Lower lobe of right lung (tissue), 2 donors: ENCODE measurements at regions not wholly inside any gene's neighbourhood (a gene's known extent, or its start where the extent isn't known, plus 50 kb on each side); places are given as distances from the start of the nearest gene placed in this dataset.

Source experiments
- ATAC-seq, 2 donors: fragments of 200-7000 bp; cut with Tn5 transposase; one replicate each; pipeline ENCODE4 v1.9.1; 2020 to 2022; ENCODE audit warnings: mild to moderate bottlenecking in 2 of 2, moderate library complexity in 2 of 2
- DNase-seq: peaks from one replicate; pipeline ENCODE4 v3.0.0-alpha.2; 2020
- H3K27ac ChIP-seq: fragments of 200-600 bp; one replicate; pipeline ENCODE4 v1.8.0; 2022
- H3K27me3 ChIP-seq: fragments of 200-600 bp; one replicate; pipeline ENCODE4 v1.8.0; 2022; ENCODE audit warnings: low read depth
- H3K36me3 ChIP-seq: fragments of 200-600 bp; one replicate; pipeline ENCODE4 v1.8.0; 2022; ENCODE audit warnings: mild to moderate bottlenecking
- H3K4me1 ChIP-seq: fragments of 200-600 bp; one replicate; pipeline ENCODE4 v1.8.0; 2022
- H3K4me3 ChIP-seq: fragments of 200-600 bp; one replicate; pipeline ENCODE4 v1.8.0; 2022; ENCODE audit warnings: mild to moderate bottlenecking
- H3K9me3 ChIP-seq: fragments of 200-600 bp; one replicate; pipeline ENCODE4 v1.8.0; 2022
- intact Hi-C: fragments of 100-400 bp; cut with DNase I; formaldehyde crosslinking; loops from one replicate; pipeline ENCODE4 v1.11.0; 2022
- TF ChIP-seq, protein P1 (sequence below): fragments of 200-600 bp; IDR thresholded peaks from one replicate; pipeline ENCODE4 v1.8.0; 2022; ENCODE audit warnings: antibody characterized with exemption, mild to moderate bottlenecking
- donor health status: DM: no; HTN: yes; CAD: no; lungs with severe emphysema.

DNA sequence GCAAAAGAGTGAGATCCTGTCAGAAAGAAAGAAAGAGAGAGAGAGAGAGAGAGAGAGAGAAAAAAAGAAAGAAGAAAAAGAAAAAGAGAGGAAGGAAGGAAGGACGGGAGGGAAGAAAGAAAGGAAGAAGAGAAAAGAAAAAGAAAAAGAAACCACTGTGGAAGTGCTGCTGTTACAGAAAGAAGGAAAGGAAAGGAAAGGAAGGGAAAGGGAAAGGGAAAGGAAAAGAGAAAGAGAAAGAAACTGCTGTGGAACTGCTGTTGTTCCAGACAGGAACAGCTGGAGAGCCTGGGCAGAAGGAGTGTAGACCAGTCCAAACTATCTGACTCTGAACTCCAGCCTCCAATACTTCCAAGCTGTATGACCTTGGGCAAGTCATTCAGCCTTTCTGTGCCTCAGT lies 220.7 kb upstream of the WWC1 start:
- TF ChIP-seq, protein P1, sequence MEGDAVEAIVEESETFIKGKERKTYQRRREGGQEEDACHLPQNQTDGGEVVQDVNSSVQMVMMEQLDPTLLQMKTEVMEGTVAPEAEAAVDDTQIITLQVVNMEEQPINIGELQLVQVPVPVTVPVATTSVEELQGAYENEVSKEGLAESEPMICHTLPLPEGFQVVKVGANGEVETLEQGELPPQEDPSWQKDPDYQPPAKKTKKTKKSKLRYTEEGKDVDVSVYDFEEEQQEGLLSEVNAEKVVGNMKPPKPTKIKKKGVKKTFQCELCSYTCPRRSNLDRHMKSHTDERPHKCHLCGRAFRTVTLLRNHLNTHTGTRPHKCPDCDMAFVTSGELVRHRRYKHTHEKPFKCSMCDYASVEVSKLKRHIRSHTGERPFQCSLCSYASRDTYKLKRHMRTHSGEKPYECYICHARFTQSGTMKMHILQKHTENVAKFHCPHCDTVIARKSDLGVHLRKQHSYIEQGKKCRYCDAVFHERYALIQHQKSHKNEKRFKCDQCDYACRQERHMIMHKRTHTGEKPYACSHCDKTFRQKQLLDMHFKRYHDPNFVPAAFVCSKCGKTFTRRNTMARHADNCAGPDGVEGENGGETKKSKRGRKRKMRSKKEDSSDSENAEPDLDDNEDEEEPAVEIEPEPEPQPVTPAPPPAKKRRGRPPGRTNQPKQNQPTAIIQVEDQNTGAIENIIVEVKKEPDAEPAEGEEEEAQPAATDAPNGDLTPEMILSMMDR, result no peak
- H3K9me3 ChIP-seq, result no peaks in the 10 kb centered on the region
- no peaks in the 10 kb centered on the region for H3K4me1 ChIP-seq
- H3K27me3 ChIP-seq, result no peaks in the 10 kb centered on the region
- H3K36me3 ChIP-seq, result no peaks in the 10 kb centered on the region
- ATAC-seq (no peak), DNase-seq (no peak)
- intact Hi-C loops, result no loop called here
- no peak overlapping the region for H3K27ac ChIP-seq
- H3K4me3 ChIP-seq, result no peak overlapping the region

DNA sequence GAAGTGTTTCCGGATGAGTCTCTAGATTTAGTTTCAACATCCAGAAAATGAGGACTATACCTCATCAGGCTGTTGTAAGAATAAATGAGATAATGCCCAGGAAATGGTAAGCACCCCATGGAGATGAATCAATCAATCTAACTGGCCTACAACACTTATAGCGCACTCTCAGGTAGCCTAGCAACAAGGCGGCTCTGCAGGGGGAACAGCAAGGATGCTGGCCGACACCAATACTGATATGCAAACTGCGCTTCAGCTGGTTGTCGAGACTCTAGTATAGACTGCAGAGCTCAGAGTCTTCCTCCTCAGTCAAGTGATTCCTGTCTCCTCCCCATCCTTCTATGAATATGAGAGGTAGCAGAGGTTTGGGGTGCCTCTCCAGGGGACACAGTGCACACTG lies 218.8 kb upstream of the WWC1 start:
- no peaks in the 10 kb centered on the region for H3K36me3 ChIP-seq
- no peak overlapping the region for H3K27ac ChIP-seq
- ATAC-seq (no peak), DNase-seq (no peak)
- H3K4me1 ChIP-seq, result no peaks in the 10 kb centered on the region
- H3K27me3 ChIP-seq, result no peaks in the 10 kb centered on the region
- intact Hi-C loops, result no loop called here
- TF ChIP-seq, protein P1, result no peak
- no peaks in the 10 kb centered on the region for H3K9me3 ChIP-seq
- no peak overlapping the region for H3K4me3 ChIP-seq

DNA sequence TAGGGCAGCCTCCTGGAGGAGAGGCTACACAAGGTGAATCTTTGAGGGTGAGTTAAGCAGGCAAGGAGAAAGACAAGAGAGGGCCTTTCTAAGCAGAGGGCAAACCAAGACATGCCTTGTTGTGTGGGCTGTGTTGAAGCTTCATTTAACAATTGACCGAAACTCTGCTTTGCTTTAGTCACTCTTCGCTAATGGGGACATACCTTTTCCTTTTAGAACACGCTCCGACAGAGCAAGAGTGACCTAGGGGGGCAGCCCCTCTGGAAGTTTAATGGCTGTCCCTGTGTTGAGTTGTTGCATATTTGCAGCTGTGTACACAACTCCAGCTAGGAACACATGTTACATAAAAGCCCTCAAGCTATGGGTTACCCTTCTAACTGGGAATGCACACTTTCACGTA lies 218.1 kb upstream of the WWC1 start:
- DNase-seq (no peak), ATAC-seq (no peak)
- H3K27me3 ChIP-seq, result no peaks in the 10 kb centered on the region
- TF ChIP-seq, protein P1, result no peak
- no peaks in the 10 kb centered on the region for H3K36me3 ChIP-seq
- no peaks in the 10 kb centered on the region for H3K4me1 ChIP-seq
- H3K9me3 ChIP-seq, result no peaks in the 10 kb centered on the region
- intact Hi-C loops, result no loop called here
- no peak overlapping the region for H3K4me3 ChIP-seq
- H3K27ac ChIP-seq, result no peak overlapping the region

DNA sequence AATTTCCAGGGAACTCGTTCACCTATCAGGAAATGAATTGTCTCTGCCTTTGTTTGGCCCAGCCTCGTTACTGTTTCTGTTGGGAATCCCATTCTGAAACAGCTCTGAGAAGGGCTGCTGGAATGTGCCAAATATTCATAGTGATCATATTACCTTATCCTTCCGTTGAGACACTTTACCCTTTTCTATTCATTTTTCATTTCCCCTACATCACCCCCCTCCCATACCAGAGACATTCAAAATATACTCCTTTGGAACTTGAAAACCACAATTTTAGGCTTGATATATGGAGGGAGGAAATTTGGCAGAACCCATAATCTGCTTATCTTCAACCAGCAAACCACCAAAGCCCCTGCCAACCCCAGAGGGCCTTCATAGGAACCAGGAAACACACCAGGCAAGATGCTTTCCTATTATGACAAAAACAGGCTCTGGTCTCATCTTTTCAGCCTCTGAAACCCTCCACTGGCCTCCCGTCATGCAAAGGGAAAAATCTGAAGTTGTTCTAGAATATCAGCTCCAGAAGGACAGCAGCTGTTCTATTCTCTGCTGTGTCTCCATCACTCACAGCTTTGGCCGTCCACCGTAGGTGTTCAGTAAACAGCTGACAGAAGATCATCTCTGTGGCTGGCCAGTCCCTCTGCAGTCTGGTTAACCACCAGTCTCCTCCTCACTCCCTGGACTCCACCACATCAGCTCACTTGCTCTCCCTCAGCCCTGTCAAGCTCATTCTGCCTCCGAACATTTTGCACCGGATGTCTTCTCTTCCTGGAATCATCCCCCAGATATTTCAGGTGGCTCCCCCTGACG lies 217.2 kb upstream of the WWC1 start:
- ATAC-seq (no peak), DNase-seq (no peak)
- Histone ChIP-seq H3K27me3 (no peaks in the 10 kb centered on the region), H3K4me3 (no peak overlapping the region), H3K9me3 (no peaks in the 10 kb centered on the region), H3K36me3 (no peaks in the 10 kb centered on the region), H3K27ac (no peak overlapping the region), H3K4me1 (no peaks in the 10 kb centered on the region)
- intact Hi-C loops, result no loop called here
- TF ChIP-seq, protein P1, result no peak

DNA sequence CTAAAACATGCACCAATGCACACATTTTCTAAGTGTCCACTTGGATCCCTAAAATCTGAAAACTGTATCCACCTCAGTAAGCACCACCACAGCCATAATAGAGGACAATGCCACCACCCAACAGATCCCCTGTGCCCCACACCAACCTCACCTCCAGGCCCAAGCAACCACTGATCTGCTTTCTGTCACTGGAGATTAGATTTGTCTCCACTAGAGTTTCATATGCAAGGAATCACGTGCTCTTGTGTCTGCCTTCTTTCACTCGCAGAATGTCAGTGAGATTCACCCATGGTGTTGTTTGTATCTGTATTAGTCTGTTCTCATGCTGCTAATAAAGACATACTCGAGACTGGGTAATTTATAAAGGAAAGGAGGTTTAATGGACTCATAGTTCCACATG lies 216.1 kb upstream of the WWC1 start:
- Histone ChIP-seq H3K4me1 (no peaks in the 10 kb centered on the region), H3K27ac (no peak overlapping the region), H3K27me3 (no peaks in the 10 kb centered on the region), H3K36me3 (no peaks in the 10 kb centered on the region), H3K9me3 (no peaks in the 10 kb centered on the region), H3K4me3 (no peak overlapping the region)
- intact Hi-C loops, result no loop called here
- DNase-seq (no peak), ATAC-seq (no peak)
- TF ChIP-seq, protein P1, result no peak
